OCI-LY7 (cell line): ENCODE measurements at regions not wholly inside any gene's neighbourhood (a gene's known extent, or its start where the extent isn't known, plus 50 kb on each side); places are given as distances from the start of the nearest gene placed in this dataset.

ENCODE experiments used
- BruUV-seq: library from RNA; stranded (reverse); fragments of 400-500 nt; replicated peaks from 2 replicates; lab custom pipeline; 2021; lab: Mats Ljungman, UMichigan
- CTCF ChIA-PET: fragments of 300-600 bp; sonication (Branson Sonifier 250); formaldehyde crosslinking; loops from one replicate; lab custom pipeline; 2022; ENCODE audit warnings: antibody characterized with exemption; ENCODE audit not compliant: unreplicated experiment; lab: Charles Lee
- POLR2A ChIA-PET: fragments of 300-600 bp; sonication (Branson Sonifier 250); formaldehyde crosslinking; loops from one replicate; lab custom pipeline; 2022; ENCODE audit warnings: antibody characterized with exemption; lab: Charles Lee
- DNase-seq: peaks from one replicate; pipeline ENCODE4 v3.0.0-alpha.2; 2015; ENCODE audit warnings: low spot score
- H2AFZ ChIP-seq: fragments of 200-600 bp; sonication (generic), shearing (Covaris generic); 2 replicates; pipeline ENCODE4 v1.6.1; 2014; ENCODE audit warnings: mild to moderate bottlenecking, antibody characterized with exemption, low read length, moderate library complexity
- H3K27ac ChIP-seq: fragments of 200-600 bp; sonication (generic); 2 replicates; pipeline ENCODE4 v1.5.1; 2014; ENCODE audit warnings: mixed run types, low read depth, mild to moderate bottlenecking, moderate library complexity, low read length, inconsistent platforms; ENCODE audit not compliant: poor library complexity, severe bottlenecking
- H3K36me3 ChIP-seq: fragments of 200-600 bp; sonication (generic); 2 replicates; pipeline ENCODE4 v1.6.1; 2014; ENCODE audit warnings: mild to moderate bottlenecking, antibody characterized with exemption, low read length, moderate library complexity, mixed read lengths; ENCODE audit not compliant: insufficient read depth
- H3K4me1 ChIP-seq: fragments of 200-600 bp; sonication (generic); 2 replicates; pipeline ENCODE4 v1.5.1; 2014; ENCODE audit warnings: mild to moderate bottlenecking, low read length; ENCODE audit not compliant: insufficient read depth, poor library complexity, severe bottlenecking
- H3K4me2 ChIP-seq: fragments of 200-600 bp; sonication (generic); 2 replicates; pipeline ENCODE4 v1.6.1; 2014; ENCODE audit warnings: mild to moderate bottlenecking, low read length
- H3K4me3 ChIP-seq: fragments of 200-600 bp; sonication (generic); 2 replicates; pipeline ENCODE4 v1.5.1; 2014; ENCODE audit warnings: mild to moderate bottlenecking, low read depth, low read length; ENCODE audit not compliant: poor library complexity, severe bottlenecking
- H3K79me2 ChIP-seq: fragments of 200-600 bp; sonication (generic); 2 replicates; pipeline ENCODE4 v1.6.1; 2016; ENCODE audit warnings: low read depth, mild to moderate bottlenecking, low read length, moderate library complexity, mixed read lengths; ENCODE audit not compliant: insufficient read depth
- H3K9me2 ChIP-seq: fragments of 200-600 bp; sonication (generic); 2 replicates; pipeline ENCODE4 v1.6.1; 2016; ENCODE audit warnings: mild to moderate bottlenecking, low read length, mixed read lengths; ENCODE audit not compliant: insufficient read depth
- H3K9me3 ChIP-seq: fragments of 200-600 bp; sonication (generic); 2 replicates; pipeline ENCODE4 v1.6.1; 2014; ENCODE audit warnings: mild to moderate bottlenecking, mixed run types, low read length, mixed read lengths
- H4K20me1 ChIP-seq: fragments of 200-600 bp; sonication (generic); 2 replicates; pipeline ENCODE4 v1.6.1; 2014; ENCODE audit warnings: mild to moderate bottlenecking, antibody characterized with exemption, low read length, moderate library complexity, mixed read lengths; ENCODE audit not compliant: insufficient read depth
- CTCF ChIP-seq: fragments of 200-600 bp; sonication (generic); conservative IDR thresholded peaks from 2 replicates; pipeline ENCODE4 v1.5.1; 2014; ENCODE audit warnings: mild to moderate bottlenecking, antibody characterized with exemption, low read length, moderate library complexity, mixed read lengths
- EZH2phosphoT487 ChIP-seq: fragments of 200-600 bp; sonication (generic); IDR thresholded peaks from 2 replicates; pipeline ENCODE4 v1.6.1; 2018; ENCODE audit warnings: low read depth, borderline replicate concordance, mild to moderate bottlenecking, mixed run types, antibody characterized with exemption, low read length, moderate library complexity, mixed read lengths
- intact Hi-C: fragments of 100-400 bp; cut with micrococcal nuclease; formaldehyde crosslinking; loops from one replicate; pipeline ENCODE4 v1.10.0; 2022; ENCODE audit not compliant: unreplicated experiment

GRCh38 chr16:59319871-59320270, 585.8 kb upstream of the GOT2 start:
- H3K9me2 ChIP-seq, result no peaks in the 10 kb centered on the region
- no peak overlapping the region for H3K27ac ChIP-seq
- H3K79me2 ChIP-seq, result no peaks in the 10 kb centered on the region
- DNase-seq, result no peak
- H2AFZ ChIP-seq, result no peak overlapping the region
- H3K36me3 ChIP-seq, result no peaks in the 10 kb centered on the region
- no peak overlapping the region for H3K4me3 ChIP-seq
- H3K4me2 ChIP-seq, result no peak overlapping the region
- no peaks in the 10 kb centered on the region for H3K4me1 ChIP-seq
- ChIA-PET POLR2A (no interaction called here), CTCF (no interaction called here)
- no peaks in the 10 kb centered on the region for H3K9me3 ChIP-seq
- H4K20me1 ChIP-seq, result no peaks in the 10 kb centered on the region
- intact Hi-C loops, result no loop called here
- BruUV-seq, result no TSS peak
- TF ChIP-seq EZH2phosphoT487 (no peak), CTCF (no peak)

GRCh38 chr16:59305850-59306249, 571.7 kb upstream of the GOT2 start:
- POLR2A ChIA-PET, result no interaction called here
- no peaks in the 10 kb centered on the region for H3K9me2 ChIP-seq
- no peak overlapping the region for H3K27ac ChIP-seq
- H3K36me3 ChIP-seq, result no peaks in the 10 kb centered on the region
- H3K4me1 ChIP-seq, result no peaks in the 10 kb centered on the region
- H3K79me2 ChIP-seq, result no peaks in the 10 kb centered on the region
- H3K9me3 ChIP-seq, result no peaks in the 10 kb centered on the region
- CTCF ChIA-PET, result no interaction called here
- no TSS peak for BruUV-seq
- no peak overlapping the region for H3K4me2 ChIP-seq
- TF ChIP-seq CTCF (no peak), EZH2phosphoT487 (no peak)
- no peaks in the 10 kb centered on the region for H4K20me1 ChIP-seq
- no peak for DNase-seq
- no peak overlapping the region for H3K4me3 ChIP-seq
- intact Hi-C loops, result no loop called here
- H2AFZ ChIP-seq, result no peak overlapping the region

- no peak for DNase-seq
- Histone ChIP-seq H2AFZ (no peak overlapping the region), H3K9me3 (no peaks in the 10 kb centered on the region), H3K79me2 (no peaks in the 10 kb centered on the region), H3K4me2 (no peak overlapping the region), H3K27ac (no peak overlapping the region), H3K36me3 (no peaks in the 10 kb centered on the region), H3K4me3 (no peak overlapping the region), H3K9me2 (no peaks in the 10 kb centered on the region), H4K20me1 (no peaks in the 10 kb centered on the region), H3K4me1 (no peaks in the 10 kb centered on the region)
- TF ChIP-seq EZH2phosphoT487, result no peak
- TF ChIP-seq CTCF, result no peak
- intact Hi-C loops, result no loop called here
- CTCF ChIA-PET, result no interaction called here
- POLR2A ChIA-PET, result no interaction called here
- BruUV-seq, result no TSS peak
Measured at GRCh38 chr16:59296888-59297287, 562.8 kb upstream of the GOT2 start.
